DOHH2 (cell line): ENCODE measurements at regions not wholly inside any gene's neighbourhood (a gene's known extent, or its start where the extent isn't known, plus 50 kb on each side); places are given as distances from the start of the nearest gene placed in this dataset.

ENCODE experiments used
- CTCF ChIP-seq: fragments of 200-600 bp; sonication (generic); IDR thresholded peaks from one replicate; pipeline ENCODE4 v1.5.1; 2014; ENCODE audit warnings: antibody characterized with exemption, mild to moderate bottlenecking, low read depth, low read length; ENCODE audit not compliant: poor library complexity, severe bottlenecking
- EZH2phosphoT487 ChIP-seq: fragments of 200-600 bp; sonication (generic); IDR thresholded peaks from 2 replicates; pipeline ENCODE4 v1.6.1; 2017; ENCODE audit warnings: borderline replicate concordance, mild to moderate bottlenecking, antibody characterized with exemption, low read length, moderate library complexity, mixed read lengths

- TF ChIP-seq CTCF (peak; percentile 95), EZH2phosphoT487 (no peak)
Measured at GRCh38 chr7:82605247-82605864, 161.8 kb upstream of the CACNA2D1 start.
